ENCODE measurements at regions not wholly inside any gene's neighbourhood (a gene's known extent, or its start where the extent isn't known, plus 50 kb on each side); places are given as distances from the start of the nearest gene placed in this dataset.

DNA sequence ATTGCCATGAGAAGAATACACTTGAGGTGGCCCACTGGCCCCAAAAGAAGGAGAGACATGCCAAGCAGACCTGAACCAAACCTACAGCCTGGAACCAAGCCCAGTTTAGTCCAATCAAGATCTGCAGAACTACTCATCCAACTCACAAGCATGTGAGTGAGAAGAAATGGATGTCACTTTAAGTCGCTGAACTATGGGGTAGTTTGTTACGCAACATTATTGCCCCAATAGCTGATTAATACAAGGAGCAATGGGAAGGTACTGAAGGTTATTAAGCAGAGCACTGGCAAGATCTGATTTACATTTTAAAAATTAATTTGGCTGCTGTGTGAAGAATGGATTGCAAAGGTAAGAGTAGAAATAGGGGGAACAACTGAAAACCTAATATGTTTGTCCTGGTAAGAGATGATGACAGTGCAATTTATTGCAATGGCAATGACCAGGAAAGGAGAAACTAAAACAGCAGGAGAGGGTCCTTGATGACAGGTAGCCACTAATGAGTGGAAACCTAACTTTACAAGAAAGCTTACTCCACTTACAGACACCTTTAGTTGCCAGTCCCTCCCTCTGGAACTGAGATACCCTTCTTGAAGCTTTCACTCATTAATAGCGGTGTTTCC is 132.9 kb upstream of the GRIA1 start:
- TF ChIP-seq, protein P1, sequence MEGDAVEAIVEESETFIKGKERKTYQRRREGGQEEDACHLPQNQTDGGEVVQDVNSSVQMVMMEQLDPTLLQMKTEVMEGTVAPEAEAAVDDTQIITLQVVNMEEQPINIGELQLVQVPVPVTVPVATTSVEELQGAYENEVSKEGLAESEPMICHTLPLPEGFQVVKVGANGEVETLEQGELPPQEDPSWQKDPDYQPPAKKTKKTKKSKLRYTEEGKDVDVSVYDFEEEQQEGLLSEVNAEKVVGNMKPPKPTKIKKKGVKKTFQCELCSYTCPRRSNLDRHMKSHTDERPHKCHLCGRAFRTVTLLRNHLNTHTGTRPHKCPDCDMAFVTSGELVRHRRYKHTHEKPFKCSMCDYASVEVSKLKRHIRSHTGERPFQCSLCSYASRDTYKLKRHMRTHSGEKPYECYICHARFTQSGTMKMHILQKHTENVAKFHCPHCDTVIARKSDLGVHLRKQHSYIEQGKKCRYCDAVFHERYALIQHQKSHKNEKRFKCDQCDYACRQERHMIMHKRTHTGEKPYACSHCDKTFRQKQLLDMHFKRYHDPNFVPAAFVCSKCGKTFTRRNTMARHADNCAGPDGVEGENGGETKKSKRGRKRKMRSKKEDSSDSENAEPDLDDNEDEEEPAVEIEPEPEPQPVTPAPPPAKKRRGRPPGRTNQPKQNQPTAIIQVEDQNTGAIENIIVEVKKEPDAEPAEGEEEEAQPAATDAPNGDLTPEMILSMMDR (optimal IDR thresholded peaks at IDR 0.05 in 1 of 3, IDR thresholded peaks at IDR 0.05 in 1 of 3, conservative IDR thresholded peaks at IDR 0.05 in 1 of 3; ENCODE audit: extremely low read depth in 1 of 3, insufficient read depth in 2 of 3, low read length in 3 of 3) = no peak
- TF ChIP-seq EZH2 (IDR thresholded peaks at IDR 0.05; ENCODE audit: low read length) = no peak
